Vagina (tissue), 2 donors: ENCODE measurements at regions not wholly inside any gene's neighbourhood (a gene's known extent, or its start where the extent isn't known, plus 50 kb on each side); places are given as distances from the start of the nearest gene placed in this dataset.

Experiments
- DNase-seq, 2 donors: peaks; one replicate each; pipeline ENCODE4 v3.0.0-alpha.2; 2017; ENCODE audit errors: extremely low spot score in 2 of 2
- H3K27ac ChIP-seq: fragments of 200-600 bp; sonication (generic); one replicate; pipeline ENCODE4 v1.5.1; 2019
- H3K27me3 ChIP-seq: fragments of 200-600 bp; sonication (generic); one replicate; pipeline ENCODE4 v1.5.1; 2019
- H3K36me3 ChIP-seq, 2 donors: fragments of 200-600 bp; sonication (generic); one replicate each; pipeline ENCODE4 v1.5.1; 2017 to 2019
- H3K4me1 ChIP-seq: fragments of 200-600 bp; sonication (generic); one replicate; pipeline ENCODE4 v1.5.1; 2019
- H3K4me3 ChIP-seq, 2 donors: fragments of 200-600 bp; sonication (generic); 1 replicate in 1 of 2; 2 replicates in 1 of 2; pipeline ENCODE4 v1.5.1; 2016 to 2019
- H3K9me3 ChIP-seq: fragments of 200-600 bp; sonication (generic); one replicate; pipeline ENCODE4 v1.5.1; 2019
- CTCF ChIP-seq, 3 experiments: fragments of 450-650 bp in 2 of 3; fragments of 200-600 bp in 1 of 3; sonication (generic) in 1 of 3; IDR thresholded peaks; one replicate each; pipeline ENCODE4 v1.5.1; 2017 to 2019; ENCODE audit warnings: antibody characterized with exemption in 3 of 3, mild to moderate bottlenecking in 2 of 3, moderate library complexity in 2 of 3
- POLR2A ChIP-seq, 2 donors: fragments of 450-650 bp; IDR thresholded peaks; one replicate each; pipeline ENCODE4 v1.6.1; 2017; ENCODE audit warnings: antibody characterized with exemption in 2 of 2, mild to moderate bottlenecking in 2 of 2, moderate library complexity in 2 of 2
- POLR2AphosphoS5 ChIP-seq, 2 donors: sonication (generic); formaldehyde crosslinking; IDR thresholded peaks; one replicate each; pipeline ENCODE4 v1.9.0; 2017; ENCODE audit warnings: antibody characterized with exemption in 2 of 2, mild to moderate bottlenecking in 2 of 2, low read depth in 1 of 2; ENCODE audit not compliant: insufficient read depth in 1 of 2
- intact Hi-C: fragments of 100-400 bp; cut with DNase I; formaldehyde crosslinking; loops from one replicate; pipeline ENCODE4 v1.15.1; 2023

GRCh38 chr5:58239045-58239444, 220.8 kb downstream of the PLK2 start:
- H3K4me1 ChIP-seq: peaks cover 5% of the 10 kb centered on the region
- TF ChIP-seq CTCF (IDR thresholded peaks at IDR 0.05) (no peak), POLR2A (IDR thresholded peaks at IDR 0.05) (no peak), POLR2AphosphoS5 (IDR thresholded peaks at IDR 0.05; ENCODE audit: insufficient read depth in 1 of 2, low read depth in 1 of 2) (no peak)
- intact Hi-C loops: no loop called here
- H3K27ac ChIP-seq: no peak overlapping the region
- no peaks in the 10 kb centered on the region for H3K27me3 ChIP-seq
- H3K9me3 ChIP-seq: no peaks in the 10 kb centered on the region
- H3K4me3 ChIP-seq: no peak overlapping the region
- no peaks in the 10 kb centered on the region for H3K36me3 ChIP-seq
- DNase-seq: no peak

- no peaks in the 10 kb centered on the region for H3K9me3 ChIP-seq
- H3K36me3 ChIP-seq: no peaks in the 10 kb centered on the region
- no peak overlapping the region for H3K4me3 ChIP-seq
- TF ChIP-seq POLR2A (IDR thresholded peaks at IDR 0.05): no peak
- no peak for TF ChIP-seq CTCF (IDR thresholded peaks at IDR 0.05)
- no peak for TF ChIP-seq POLR2AphosphoS5 (IDR thresholded peaks at IDR 0.05; ENCODE audit: insufficient read depth in 1 of 2, low read depth in 1 of 2)
- H3K27me3 ChIP-seq: no peaks in the 10 kb centered on the region
- intact Hi-C loops: no loop called here
- peaks cover 5% of the 10 kb centered on the region for H3K4me1 ChIP-seq
- DNase-seq: no peak
- H3K27ac ChIP-seq: no peak overlapping the region
Measured at GRCh38 chr5:58236498-58236897, 223.4 kb downstream of the PLK2 start.

- no peak overlapping the region for H3K27ac ChIP-seq
- intact Hi-C loops: no loop called here
- no peaks in the 10 kb centered on the region for H3K9me3 ChIP-seq
- peaks cover 9% of the 10 kb centered on the region for H3K4me1 ChIP-seq
- DNase-seq: no peak
- H3K4me3 ChIP-seq: no peak overlapping the region
- H3K36me3 ChIP-seq: no peaks in the 10 kb centered on the region
- H3K27me3 ChIP-seq: no peaks in the 10 kb centered on the region
- TF ChIP-seq POLR2AphosphoS5 (IDR thresholded peaks at IDR 0.05; ENCODE audit: insufficient read depth in 1 of 2, low read depth in 1 of 2) (peak in 1 of 2 donors; percentile 70), POLR2A (IDR thresholded peaks at IDR 0.05) (no peak)
Measured at GRCh38 chr5:58235299-58235698, 224.6 kb downstream of the PLK2 start.

- no peak for DNase-seq
- no peaks in the 10 kb centered on the region for H3K36me3 ChIP-seq
- H3K9me3 ChIP-seq: no peaks in the 10 kb centered on the region
- no peak overlapping the region for H3K4me3 ChIP-seq
- no peak for TF ChIP-seq CTCF (IDR thresholded peaks at IDR 0.05)
- TF ChIP-seq POLR2A (IDR thresholded peaks at IDR 0.05): no peak
- no peak for TF ChIP-seq POLR2AphosphoS5 (IDR thresholded peaks at IDR 0.05; ENCODE audit: insufficient read depth in 1 of 2, low read depth in 1 of 2)
- no peaks in the 10 kb centered on the region for H3K27me3 ChIP-seq
- H3K4me1 ChIP-seq: peaks cover 13% of the 10 kb centered on the region
- no peak overlapping the region for H3K27ac ChIP-seq
- intact Hi-C loops: no loop called here
Measured at GRCh38 chr5:58232130-58232529, 227.8 kb downstream of the PLK2 start.

- H3K4me1 ChIP-seq: peaks cover 13% of the 10 kb centered on the region
- H3K9me3 ChIP-seq: no peaks in the 10 kb centered on the region
- TF ChIP-seq POLR2A (IDR thresholded peaks at IDR 0.05) (no peak), POLR2AphosphoS5 (IDR thresholded peaks at IDR 0.05; ENCODE audit: insufficient read depth in 1 of 2, low read depth in 1 of 2) (no peak), CTCF (IDR thresholded peaks at IDR 0.05) (no peak)
- H3K27me3 ChIP-seq: no peaks in the 10 kb centered on the region
- no peaks in the 10 kb centered on the region for H3K36me3 ChIP-seq
- DNase-seq: no peak
- H3K4me3 ChIP-seq: no peak overlapping the region
- H3K27ac ChIP-seq: no peak overlapping the region
- intact Hi-C loops: no loop called here
Measured at GRCh38 chr5:58231041-58231440, 228.8 kb downstream of the PLK2 start.
